Adrenal gland (tissue), 5 donors: ENCODE measurements at regions not wholly inside any gene's neighbourhood (a gene's known extent, or its start where the extent isn't known, plus 50 kb on each side); places are given as distances from the start of the nearest gene placed in this dataset.

Source experiments
- CTCF ChIP-seq, 6 experiments: fragments of 450-650 bp in 4 of 6; fragments of 200-600 bp in 2 of 6; sonication (generic) in 1 of 6; IDR thresholded peaks; 1 replicate in 5 of 6; 2 replicates in 1 of 6; pipeline versions ENCODE4 v1.5.1 to v1.8.0; 2016 to 2021; ENCODE audit warnings: antibody characterized with exemption in 6 of 6, mild to moderate bottlenecking in 2 of 6, moderate library complexity in 1 of 6
- POLR2A ChIP-seq, 2 donors: fragments of 450-650 bp; IDR thresholded peaks; one replicate each; pipeline ENCODE4 v1.6.1; 2017; ENCODE audit warnings: antibody characterized with exemption in 2 of 2, mild to moderate bottlenecking in 2 of 2, moderate library complexity in 1 of 2
- donor health status: DM: no; HTN: no; CAD: no.

- TF ChIP-seq POLR2A (IDR thresholded peaks at IDR 0.05) (no peak), CTCF (IDR thresholded peaks at IDR 0.05) (no peak)
These were observed 125.5 kb upstream of the PLXNA2 start for GRCh38 chr1:208369658-208370057.
